Adipose tissue (tissue), 3 donors: ENCODE measurements at regions not wholly inside any gene's neighbourhood (a gene's known extent, or its start where the extent isn't known, plus 50 kb on each side); places are given as distances from the start of the nearest gene placed in this dataset.
"Not testable (repeated sequence)": the region's sequence is repeated elsewhere in the genome, so short reads cannot be mapped to it uniquely, and the experiment has no call there.

Experiments used
- H3K27ac ChIP-seq: one replicate; pipeline ENCODE4 v1.5.1; 2013; ENCODE audit warnings: low read depth, low read length
- WGBS, 3 donors: extraction: QIAGEN DNeasy Blood & Tissue Kit; methylation state at CpG; one replicate each; pipeline ENCODE4 v1.1.7; 2013; 5-methylcytosine and 5-hydroxymethylcytosine counted together
- donor health status: healthy with polysubstance abuse.
- donor health status: Bipolar disorder and iron deficiency.
- donor health status: healthy.

GRCh38 chr7:68623030-68623429 is 975.2 kb upstream of the AUTS2 start:
- no peak overlapping the region for H3K27ac ChIP-seq
- 62 to 82% (median 82%) methylated on average over 1 of the region's 1 CpG for WGBS, 3 donors

- H3K27ac ChIP-seq = no peak overlapping the region
- WGBS, 3 donors = 65 to 82% (median 75%) methylated on average over 2 of the region's 2 CpGs
Observed at GRCh38 chr7:68627247-68627864, 970.9 kb upstream of the AUTS2 start.

GRCh38 chr7:68630914-68631313 is 967.4 kb upstream of the AUTS2 start:
- WGBS, 3 donors = 95 to 98% (median 96%) methylated on average over 3 of the region's 3 CpGs
- not testable (repeated sequence) for H3K27ac ChIP-seq

- 89 to 93% (median 90%) methylated on average over 3 of the region's 3 CpGs for WGBS, 3 donors
- H3K27ac ChIP-seq = no peak overlapping the region
Observed at GRCh38 chr7:68640103-68640502, 958.2 kb upstream of the AUTS2 start.

GRCh38 chr7:68642727-68643126 is 955.5 kb upstream of the AUTS2 start:
- 68 to 87% (median 82%) methylated on average over 3 of the region's 3 CpGs for WGBS, 3 donors
- H3K27ac ChIP-seq = no peak overlapping the region

- H3K27ac ChIP-seq = no peak overlapping the region
- WGBS, 3 donors = 78 to 85% (median 83%) methylated on average over 1 of the region's 1 CpG
Observed at GRCh38 chr7:68663392-68663791, 934.9 kb upstream of the AUTS2 start.

- 65 to 79% (median 70%) methylated on average over 2 of the region's 2 CpGs for WGBS, 3 donors
- no peak overlapping the region for H3K27ac ChIP-seq
Observed at GRCh38 chr7:68671046-68671445, 927.2 kb upstream of the AUTS2 start.

- 77 to 87% (median 86%) methylated on average over 2 of the region's 2 CpGs for WGBS, 3 donors
- no peak overlapping the region for H3K27ac ChIP-seq
Observed at GRCh38 chr7:68671671-68672070, 926.6 kb upstream of the AUTS2 start.

- no peak overlapping the region for H3K27ac ChIP-seq
- WGBS, 3 donors = 74 to 85% (median 76%) methylated on average over 3 of the region's 3 CpGs
Observed at GRCh38 chr7:68674826-68675225, 923.4 kb upstream of the AUTS2 start.

- 59 to 76% (median 74%) methylated on average over 13 of the region's 13 CpGs for WGBS, 3 donors
Observed at GRCh38 chr7:68676813-68677535, 921.3 kb upstream of the AUTS2 start.

GRCh38 chr7:68678196-68678595 is 920.1 kb upstream of the AUTS2 start:
- 65 to 81% (median 69%) methylated on average over 4 of the region's 4 CpGs for WGBS, 3 donors

More at GRCh38 chr7:68676813-68677535, 921.3 kb upstream of the AUTS2 start:
- no peak overlapping the region for H3K27ac ChIP-seq

GRCh38 chr7:68679459-68680234 is 918.6 kb upstream of the AUTS2 start:
- H3K27ac ChIP-seq = no peak overlapping the region
- 79% methylated on average over 7 of the region's 7 CpGs for WGBS, 3 donors

More at GRCh38 chr7:68678196-68678595, 920.1 kb upstream of the AUTS2 start:
- no peak overlapping the region for H3K27ac ChIP-seq

GRCh38 chr7:68680235-68680872 is 917.9 kb upstream of the AUTS2 start:
- H3K27ac ChIP-seq = no peak overlapping the region
- 46 to 79% (median 50%) methylated on average over 1 of the region's 1 CpG for WGBS, 3 donors

- H3K27ac ChIP-seq = no peak overlapping the region
- WGBS, 3 donors = 49 to 67% (median 62%) methylated on average over 5 of the region's 5 CpGs
Observed at GRCh38 chr7:68682910-68683309, 915.4 kb upstream of the AUTS2 start.

GRCh38 chr7:68684246-68684839 is 913.9 kb upstream of the AUTS2 start:
- 74 to 77% (median 74%) methylated on average over 8 of the region's 8 CpGs for WGBS, 3 donors
- no peak overlapping the region for H3K27ac ChIP-seq

- H3K27ac ChIP-seq = no peak overlapping the region
- 84 to 92% (median 91%) methylated on average over 7 of the region's 7 CpGs for WGBS, 3 donors
Observed at GRCh38 chr7:68684996-68685395, 913.3 kb upstream of the AUTS2 start.

- no peak overlapping the region for H3K27ac ChIP-seq
- WGBS, 3 donors = 56 to 67% (median 62%) methylated on average over 8 of the region's 8 CpGs
Observed at GRCh38 chr7:68688416-68689086, 909.7 kb upstream of the AUTS2 start.

- 75 to 87% (median 83%) methylated on average over 5 of the region's 5 CpGs for WGBS, 3 donors
- no peak overlapping the region for H3K27ac ChIP-seq
Observed at GRCh38 chr7:68689087-68689433, 909.2 kb upstream of the AUTS2 start.
